Activated CD4-positive, alpha-beta T cell treated with anti-CD3 and anti-CD28 coated beads, Interleukin-2, Interleukin-4, amounts not matched to agents 100 ng/mL and 50 ng/mL, durations not matched to agents 16 hours and 8 hours (primary cell): ENCODE measurements at regions not wholly inside any gene's neighbourhood (a gene's known extent, or its start where the extent isn't known, plus 50 kb on each side); places are given as distances from the start of the nearest gene placed in this dataset.
"Not testable (repeated sequence)": the region's sequence is repeated elsewhere in the genome, so short reads cannot be mapped to it uniquely, and the experiment has no call there.

Experiments used
- DNase-seq: peaks from one replicate; pipeline ENCODE4 v3.0.0-alpha.2; 2020; ENCODE audit warnings: low spot score

DNA sequence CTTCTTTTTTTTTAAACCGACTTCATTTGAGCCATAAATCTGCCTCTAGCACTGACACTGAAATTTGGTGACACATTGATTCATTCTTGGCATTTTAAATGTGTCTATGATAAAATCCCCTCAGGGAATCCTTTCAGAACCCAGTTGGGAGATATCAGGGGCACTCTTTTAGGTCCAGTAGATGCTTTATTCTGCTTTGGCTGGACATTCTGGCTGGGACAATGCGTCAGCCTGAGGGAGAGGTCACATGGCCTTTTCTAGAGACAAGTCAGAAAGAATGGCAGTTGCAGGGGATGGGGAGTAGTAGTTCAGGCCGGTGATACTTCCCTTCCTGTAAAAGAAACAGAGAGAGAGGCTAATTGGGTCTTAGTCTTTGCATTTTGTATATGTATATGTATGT, 63.1 kb downstream of the TRIM43 start:
- DNase-seq: not testable (repeated sequence)

DNA sequence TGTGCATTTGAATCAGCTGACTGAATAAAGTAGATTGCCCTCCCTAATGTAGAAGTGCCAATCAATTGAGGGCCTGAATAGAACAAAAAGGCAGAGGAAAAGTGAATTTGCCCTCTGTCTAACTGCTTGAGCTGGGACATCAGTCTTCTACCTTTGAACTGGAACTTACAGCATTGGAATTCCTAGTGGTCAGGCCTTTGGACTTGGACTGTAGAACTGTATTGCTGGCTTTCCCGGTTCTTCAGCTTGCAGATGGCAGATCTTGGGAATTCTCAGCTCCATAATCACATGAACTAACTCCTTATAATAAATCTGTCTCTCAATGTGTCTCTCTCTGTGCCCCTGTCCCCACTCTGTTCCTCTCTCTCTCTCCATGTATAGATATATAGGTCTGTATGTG, 64.8 kb downstream of the TRIM43 start:
- not testable (repeated sequence) for DNase-seq

DNA sequence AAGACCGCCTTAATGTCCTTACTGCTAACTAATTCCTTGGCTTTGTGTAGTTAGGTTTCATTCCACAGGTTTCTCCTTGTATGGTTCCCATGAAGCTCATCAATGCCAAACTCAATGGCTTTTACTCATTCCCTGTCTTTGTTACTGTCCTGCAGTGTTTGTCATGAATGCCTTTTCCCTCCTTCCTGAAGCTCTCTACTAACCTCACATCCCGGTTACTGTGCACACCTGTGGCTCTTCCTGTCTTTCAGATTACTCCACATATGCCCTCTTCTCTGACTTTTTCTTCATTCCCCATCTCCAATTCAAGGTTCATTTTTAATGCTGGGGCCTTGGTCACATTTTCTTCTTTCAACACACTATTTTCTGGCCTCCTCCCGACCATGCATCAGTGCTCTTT, 66.1 kb downstream of the TRIM43 start:
- DNase-seq: not testable (repeated sequence)

DNA sequence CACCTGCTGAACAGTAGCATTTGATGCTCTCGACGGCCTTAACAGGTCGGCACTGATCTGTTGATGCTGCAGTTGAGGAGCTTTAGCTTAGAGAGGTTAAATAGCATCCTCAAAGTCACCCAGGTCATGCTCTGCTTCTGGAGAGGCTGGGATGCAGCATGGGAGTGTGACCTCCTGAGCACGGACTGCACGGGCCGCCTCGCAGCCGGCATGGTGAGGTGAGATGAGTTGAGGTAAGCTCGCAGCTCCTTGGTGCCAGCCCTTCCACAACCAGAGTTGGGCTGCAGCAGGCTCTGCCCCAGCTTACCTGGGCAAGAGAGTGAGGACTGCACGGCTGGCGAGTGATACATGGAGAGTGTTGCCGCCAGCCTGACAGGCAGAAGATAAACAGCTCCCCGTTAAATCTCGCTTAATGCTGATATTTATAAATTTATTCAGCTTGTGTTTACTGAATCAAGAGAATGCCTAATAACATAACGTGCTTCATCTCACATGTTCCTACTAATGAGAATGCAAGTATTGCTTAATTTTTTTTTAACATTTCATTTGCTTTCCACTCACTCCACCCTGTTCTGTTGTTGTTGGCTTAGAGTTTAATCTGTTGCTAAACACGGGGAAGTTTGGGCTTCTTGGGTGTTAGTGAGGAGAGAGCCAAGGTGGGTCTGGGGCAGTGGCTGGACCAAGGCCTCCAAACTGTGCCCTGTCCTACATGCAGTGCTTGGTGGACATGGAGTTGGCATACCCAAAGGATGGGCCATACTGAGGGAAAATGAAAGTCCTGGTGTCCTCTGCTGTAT, 69.2 kb downstream of the TRIM43 start:
- not testable (repeated sequence) for DNase-seq

DNA sequence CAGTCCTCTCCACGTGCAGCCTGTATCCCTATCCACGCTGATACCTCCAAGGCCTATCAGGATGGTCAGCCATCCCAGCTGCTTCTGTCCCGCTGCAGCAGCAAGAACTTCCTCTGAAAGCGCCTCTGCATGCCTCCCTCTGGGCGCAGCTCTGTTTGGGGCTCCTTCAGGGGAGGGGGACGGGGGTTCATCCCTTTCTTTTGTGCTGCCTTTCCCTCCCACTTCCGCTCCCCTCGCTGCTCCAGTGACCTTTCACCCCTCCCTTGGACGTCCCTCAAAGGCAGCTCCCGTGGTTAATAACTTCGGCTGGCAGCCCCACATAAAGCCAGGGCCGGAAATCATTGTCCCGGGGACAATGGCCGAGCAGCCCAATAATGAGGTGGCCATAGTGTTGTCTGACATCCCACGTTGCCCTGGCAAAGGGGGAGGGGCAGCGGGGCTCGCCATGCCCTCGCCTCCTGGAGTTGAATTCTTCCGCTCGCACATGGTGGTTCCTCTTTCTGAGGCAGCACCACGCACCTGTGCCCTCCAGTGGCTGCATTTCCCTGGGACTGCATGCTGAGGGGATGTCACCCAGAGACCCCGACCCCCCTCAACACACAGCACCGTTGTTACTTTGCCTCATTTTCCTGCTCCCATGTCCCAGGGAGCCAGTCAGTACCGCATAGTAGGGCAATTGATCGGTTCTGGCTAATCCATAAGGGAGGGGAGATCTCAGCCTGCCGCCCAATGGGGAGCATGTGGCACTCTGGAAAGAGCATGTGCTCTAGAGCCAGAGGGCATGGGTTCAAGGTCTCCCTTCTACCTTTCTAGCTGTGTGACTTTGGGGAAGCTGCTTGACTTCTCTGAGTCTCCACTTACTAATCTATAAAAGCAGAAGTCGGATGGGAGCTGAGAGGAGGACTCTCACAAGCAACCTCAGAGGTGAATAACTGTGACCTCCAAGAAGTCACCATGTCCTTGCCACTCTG, 72.0 kb downstream of the TRIM43 start:
- DNase-seq: not testable (repeated sequence)

DNA sequence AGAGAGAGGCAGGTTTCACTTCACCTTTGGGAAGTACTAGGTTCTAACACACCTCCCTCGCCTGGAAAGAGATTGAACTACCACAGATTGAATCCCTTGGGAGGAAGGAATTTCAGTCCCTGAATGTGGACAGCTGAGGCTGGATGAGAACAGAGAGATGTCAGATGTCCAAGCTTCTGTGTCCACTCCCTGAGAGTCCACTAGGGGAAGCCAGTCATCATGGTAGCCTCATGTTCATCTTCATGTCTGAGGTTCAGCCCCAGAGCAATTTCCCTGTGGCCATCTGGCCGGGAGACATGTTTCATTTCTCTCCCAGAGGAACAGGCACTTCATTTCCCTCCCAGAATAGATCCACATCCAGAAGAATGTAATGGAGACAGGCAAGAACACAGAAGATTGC, 74.8 kb downstream of the TRIM43 start:
- not testable (repeated sequence) for DNase-seq

DNA sequence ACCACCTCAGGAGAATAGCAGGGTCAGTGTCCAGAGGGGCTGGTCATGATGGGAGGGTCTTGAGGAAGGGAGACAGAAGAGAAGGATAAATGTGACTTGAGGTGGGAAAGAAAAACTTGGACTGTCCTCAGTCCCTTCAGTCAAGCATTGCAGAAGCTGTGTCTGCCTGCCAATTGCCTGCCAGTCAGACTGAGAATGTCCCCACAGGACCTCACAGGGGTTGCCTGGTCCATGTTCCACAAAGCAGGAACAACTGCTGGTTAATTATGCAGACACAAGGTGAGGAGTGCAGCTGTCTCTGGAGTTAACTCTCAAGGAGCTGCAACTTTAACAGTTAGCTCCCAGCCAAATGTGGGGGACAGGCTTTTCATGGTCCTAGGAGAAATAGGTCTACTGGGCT, 75.7 kb downstream of the TRIM43 start:
- no peak for DNase-seq

DNA sequence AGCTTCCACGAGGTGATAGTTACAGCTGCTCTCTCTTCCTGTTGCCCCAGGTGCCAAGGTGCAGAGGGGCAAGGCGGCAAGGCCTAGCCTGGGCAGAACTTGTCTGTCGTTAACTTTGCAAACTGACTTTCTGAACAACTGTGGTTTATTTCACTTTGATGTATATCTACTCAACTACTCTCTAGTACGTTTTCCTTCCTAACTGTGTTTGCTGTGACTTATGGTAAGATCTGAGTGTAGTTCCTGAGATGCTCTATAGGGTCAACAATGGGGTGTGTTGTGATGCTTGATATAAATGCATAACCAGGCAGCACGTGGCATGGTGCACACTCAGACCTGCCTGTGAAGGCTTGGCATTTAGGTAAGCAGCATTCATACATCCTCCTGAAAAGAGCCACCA, 77.1 kb downstream of the TRIM43 start:
- DNase-seq: not testable (repeated sequence)

DNA sequence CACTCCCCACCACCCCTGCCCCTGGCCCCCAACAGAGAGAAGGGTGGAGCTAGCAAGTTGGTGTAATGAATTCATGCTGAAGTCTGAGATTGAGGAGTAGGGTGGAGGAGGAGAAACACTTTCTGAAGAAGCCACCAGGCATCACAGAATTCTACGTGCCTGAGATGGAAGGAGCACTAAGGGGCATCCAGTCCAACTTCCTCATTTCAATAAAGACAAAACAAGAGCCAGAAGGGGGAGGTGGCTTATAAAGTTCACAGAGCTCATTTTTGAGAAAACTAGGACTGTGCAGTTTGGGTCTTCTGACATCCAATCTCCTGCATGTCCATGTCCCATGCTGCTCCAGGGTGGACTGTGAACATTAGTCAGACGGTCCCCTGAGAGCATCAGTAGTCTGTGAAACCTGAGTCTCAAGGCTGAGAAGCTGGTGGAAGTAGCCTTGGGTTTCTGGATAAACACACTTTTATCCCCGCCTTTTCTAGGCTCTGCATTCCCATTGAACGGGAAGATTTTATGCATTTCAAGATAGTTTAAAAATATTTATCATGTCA, 77.7 kb downstream of the TRIM43 start:
- no peak for DNase-seq

DNA sequence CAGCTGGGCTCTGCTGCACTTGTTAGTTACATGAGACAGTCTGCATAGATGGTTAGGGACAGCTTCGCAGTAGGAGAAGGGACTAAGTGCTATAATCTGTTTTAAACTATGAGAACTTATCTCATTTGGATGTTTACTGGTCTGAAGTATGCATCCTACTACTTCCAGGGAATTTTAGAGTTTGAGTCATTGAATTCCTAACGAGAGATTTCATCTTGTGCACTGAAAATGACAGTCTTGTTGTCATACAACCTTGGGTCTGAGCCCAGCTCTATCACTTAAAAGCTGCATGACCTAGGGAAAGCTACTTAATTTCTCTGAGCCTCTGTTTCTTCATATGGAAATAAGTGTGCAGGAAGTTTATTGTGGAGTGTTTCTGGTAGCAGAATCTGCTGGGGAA, 78.4 kb downstream of the TRIM43 start:
- no peak for DNase-seq

DNA sequence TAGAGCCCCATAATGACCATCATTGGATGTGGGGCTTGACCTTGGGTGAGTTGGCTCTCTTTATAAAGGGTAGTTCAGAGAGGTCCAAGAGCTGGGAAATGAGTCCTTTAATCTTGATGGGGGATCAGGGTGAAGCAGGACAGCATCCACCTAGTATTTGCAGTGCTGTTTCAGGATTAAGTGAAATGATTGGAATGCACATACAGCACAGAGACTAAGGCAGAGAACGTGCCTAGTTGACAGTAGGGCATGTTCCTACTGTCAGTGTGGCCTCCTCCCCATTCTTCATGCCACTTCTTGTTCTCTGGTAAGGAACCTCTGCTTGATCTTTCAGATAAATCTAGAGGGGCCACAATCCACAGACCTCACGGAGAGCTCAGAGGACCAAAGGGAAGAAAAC, 78.9 kb downstream of the TRIM43 start:
- no peak for DNase-seq

DNA sequence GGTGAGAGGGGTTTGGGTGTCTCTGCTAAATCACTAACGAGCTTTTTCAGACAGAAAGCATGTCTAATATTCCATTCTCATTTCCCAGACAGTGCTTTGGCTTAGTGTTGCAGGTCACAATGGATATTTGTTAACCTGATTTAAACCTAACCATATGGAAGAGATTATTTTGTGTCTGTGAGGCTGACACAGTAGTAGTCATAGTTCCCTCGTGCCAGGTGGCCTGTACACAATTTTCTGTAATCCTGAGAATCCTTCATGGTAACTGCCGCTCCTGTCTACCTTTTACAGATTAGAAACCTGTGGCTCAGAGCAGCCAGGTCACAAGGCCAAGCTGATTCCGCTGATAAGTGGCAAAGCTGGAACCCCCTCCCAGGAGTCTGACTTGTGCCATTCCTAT, 79.4 kb downstream of the TRIM43 start:
- not testable (repeated sequence) for DNase-seq

DNA sequence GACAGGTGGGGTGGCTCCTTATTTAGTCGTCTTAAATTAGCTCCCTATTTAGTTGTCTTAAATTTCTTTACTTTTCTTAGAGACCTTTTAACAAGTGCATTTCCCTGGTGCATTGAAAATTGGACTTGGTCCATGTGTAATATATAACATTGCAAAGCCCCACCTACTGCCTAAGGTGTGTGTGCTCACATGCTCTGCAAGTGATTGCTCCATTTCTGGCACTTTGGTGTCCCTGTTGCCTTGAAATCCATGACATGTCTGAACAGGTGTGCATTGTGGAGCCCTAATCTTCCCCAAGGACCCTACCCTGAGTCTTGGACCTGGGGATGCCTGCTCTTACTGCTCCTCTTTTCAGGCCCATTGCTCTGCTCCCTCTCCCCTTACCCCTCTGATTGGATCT, 80.2 kb downstream of the TRIM43 start:
- not testable (repeated sequence) for DNase-seq

DNA sequence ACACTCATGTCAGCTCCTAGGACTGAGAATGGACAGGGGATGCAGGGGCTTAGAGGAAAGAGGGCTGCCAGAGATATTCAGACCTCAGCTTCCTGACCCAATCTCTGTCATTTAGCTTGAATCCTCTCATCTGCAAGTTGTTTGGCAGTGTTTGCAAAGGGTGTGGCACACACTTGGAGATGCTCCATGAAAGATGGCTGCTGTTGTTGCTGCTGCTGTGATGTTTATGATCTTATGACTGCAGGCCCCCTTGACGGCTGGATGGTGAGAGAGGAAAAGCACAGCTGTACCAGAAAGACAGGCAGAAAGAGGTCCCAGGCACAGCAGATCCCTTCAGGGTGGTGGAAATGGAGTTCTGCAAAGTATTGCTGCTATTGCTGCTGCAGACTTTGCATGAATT, 80.7 kb downstream of the TRIM43 start:
- DNase-seq: not testable (repeated sequence)

DNA sequence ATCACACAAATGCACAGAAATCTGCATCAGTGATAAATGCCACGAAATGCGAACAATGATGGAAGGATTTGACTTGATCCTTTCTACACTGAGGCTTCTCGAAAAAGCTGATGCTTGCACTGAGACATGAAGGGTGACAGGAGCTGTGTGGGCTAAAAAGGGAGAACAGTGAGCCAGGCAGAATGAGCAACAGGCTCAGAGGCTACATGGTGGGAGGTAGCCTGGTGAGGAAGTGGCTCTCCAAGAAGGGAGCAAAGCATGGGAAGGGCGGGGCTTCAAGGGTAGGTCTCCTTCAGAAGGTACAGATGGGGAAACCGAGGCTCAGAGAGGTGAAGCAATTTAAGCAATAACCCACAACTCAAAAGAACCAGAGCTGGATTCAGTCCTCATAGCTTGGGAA, 82.4 kb downstream of the TRIM43 start:
- DNase-seq: no peak

DNA sequence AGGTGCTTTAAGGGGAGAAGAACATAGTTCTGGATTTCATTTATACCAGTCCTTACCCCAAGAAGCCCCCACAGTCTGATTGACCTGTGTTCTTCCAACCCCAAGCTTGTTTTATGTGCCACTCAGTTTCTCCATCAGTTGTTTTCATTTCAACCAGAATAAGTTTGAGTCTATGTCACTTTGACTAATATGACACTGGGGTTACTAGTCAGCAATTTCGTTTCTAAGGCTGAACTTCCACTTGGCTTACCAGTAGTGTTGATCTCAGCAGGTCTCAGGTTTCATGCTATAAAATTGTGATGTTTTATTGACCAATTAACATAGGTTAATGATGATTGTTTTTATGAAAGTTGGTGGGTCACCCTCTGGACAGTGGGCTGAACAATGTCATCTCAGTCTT, 84.8 kb downstream of the TRIM43 start:
- DNase-seq: not testable (repeated sequence)

DNA sequence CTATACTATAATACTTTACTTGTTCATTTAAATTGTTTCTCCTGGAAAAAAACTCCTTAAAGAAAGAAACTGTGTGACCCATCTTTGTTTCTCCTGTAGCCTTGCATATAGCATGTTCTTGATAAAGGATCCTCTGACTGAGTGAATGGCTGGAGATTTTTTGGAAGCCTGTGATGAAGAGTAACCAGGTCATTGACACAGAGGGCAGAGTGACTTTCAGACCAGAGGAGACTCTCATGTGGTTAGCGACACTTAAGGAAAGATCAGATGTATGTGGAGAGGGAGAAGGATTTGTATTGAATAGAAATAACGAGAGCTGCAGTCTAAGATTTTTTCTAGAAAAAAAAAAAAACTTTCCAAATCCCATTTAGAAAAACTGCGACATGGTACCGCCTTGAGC, 85.5 kb downstream of the TRIM43 start:
- DNase-seq: no peak

DNA sequence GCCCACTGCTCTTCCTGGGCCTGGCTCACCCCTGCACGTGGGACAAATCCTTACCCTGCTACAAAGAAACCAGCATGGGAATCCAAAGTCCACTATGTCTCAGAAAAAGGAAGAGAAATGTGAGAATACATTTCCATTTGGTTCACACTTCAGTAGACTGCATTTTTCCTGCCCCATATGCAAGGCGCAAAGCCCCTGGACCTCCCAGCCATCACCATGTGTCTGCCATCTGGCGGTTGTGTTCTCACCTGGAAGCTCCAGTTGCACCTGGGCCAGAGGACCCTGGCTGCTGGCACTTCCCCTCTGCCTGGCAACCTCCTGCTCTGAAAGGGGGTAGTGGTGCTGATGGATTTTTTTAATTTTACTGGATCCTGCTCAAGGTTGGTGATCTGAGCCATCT, 86.0 kb downstream of the TRIM43 start:
- not testable (repeated sequence) for DNase-seq

DNA sequence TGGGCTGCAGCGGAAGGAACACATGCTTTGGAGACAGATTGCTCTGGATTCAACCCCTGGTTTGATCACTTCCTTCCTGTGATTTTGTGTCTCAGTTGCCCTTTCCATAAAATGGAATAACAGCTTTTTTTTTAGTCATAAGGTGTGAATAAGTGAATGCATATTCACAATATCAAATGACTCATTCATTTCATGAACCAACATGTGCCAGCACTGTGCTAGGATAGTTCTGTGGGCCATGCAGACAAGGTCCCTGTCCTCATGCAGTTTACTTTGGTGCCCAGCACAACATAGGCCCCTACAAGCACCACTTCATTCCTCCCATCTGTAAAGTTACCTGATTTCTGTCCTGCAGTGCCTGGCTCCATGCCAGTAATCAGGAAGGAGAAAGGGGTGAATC, 89.4 kb downstream of the TRIM43 start:
- not testable (repeated sequence) for DNase-seq

DNA sequence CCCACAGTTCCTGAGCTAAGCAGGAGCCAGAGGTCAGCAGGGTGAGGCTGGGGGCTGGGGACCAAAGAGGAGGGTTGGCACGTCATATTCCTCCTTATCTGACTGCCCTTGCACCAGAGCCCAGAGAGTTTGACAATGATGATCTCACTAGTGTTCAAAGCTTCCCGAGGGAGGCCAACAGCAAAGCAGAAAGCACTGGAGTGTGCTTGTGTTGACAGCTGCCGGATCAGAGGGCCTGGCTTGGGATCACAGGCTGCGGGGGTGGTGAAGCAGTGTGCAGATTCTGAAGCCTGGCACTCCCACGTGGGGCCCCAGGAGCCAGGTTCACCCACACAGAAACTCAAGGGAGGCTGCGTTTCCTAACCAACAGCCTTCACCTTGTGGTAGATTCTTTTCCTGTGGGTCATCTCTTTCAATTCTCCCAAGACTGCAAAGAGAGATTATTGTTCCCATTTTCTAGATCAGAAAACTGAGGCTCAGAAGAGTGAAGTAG, 89.8 kb downstream of the TRIM43 start:
- not testable (repeated sequence) for DNase-seq

DNA sequence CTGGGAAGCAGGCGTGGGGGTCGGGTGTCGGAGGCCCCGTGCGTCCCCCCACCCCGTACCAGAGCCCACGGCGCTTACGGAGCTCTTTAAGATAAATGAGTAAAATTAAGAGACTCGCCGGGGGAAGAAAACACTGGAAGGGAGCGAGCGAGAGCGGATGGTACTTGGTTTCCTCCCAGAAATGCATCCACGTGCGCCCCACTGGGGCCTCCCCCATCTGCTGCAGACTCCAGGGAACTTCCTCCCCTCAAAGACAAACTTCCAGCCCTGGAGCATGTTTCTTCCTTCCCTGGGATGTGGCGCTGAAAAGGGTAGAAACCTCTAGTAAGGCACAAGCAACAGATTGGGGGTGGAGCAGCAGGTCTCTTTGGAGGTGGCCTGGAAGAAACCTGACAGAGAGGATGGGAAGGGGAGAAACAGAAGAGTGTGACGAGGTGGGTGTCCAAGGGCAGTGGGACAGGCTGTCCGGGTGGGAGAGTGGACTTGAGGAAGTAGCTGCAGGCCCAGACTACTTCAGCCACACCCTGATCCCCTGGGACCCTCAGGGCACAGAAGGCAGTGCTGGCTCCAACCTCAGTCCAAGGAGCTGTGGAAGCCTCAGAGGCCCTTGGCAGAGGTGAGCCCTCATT, 91.2 kb downstream of the TRIM43 start:
- not testable (repeated sequence) for DNase-seq

DNA sequence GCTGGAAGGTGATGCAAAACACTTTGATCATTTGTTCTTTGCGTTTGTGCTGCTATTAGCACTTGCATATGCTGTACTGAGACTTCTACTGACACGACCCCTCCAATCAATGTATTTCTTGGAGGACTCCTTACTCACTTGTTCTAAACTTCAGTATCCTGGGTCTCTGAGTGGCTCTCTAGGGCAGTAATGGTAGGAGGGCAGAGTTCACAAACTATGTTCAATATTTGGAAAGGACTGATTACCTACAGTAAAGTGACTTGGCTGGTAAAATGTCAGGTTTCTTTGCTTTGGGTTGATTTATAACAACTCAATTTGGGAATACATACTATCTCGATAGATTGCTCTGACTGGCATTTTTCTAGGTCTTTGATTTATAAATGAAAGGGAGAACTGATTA, 93.7 kb downstream of the TRIM43 start:
- no peak for DNase-seq
